ENCODE measurements at regions not wholly inside any gene's neighbourhood (a gene's known extent, or its start where the extent isn't known, plus 50 kb on each side); places are given as distances from the start of the nearest gene placed in this dataset.

- no peak for DNase-seq (ENCODE audit: extremely low read depth, insufficient read length)
- Histone ChIP-seq H3K27me3 (replicated peaks; ENCODE audit: control insufficient read depth, insufficient read depth, low read length) (no peaks in the 10 kb centered on the region), H3K36me3 (ENCODE audit: control insufficient read depth, insufficient read depth, low read length) (no peaks in the 10 kb centered on the region), H3K4me3 (replicated peaks; ENCODE audit: low read depth, low read length) (no peak overlapping the region)
- TF ChIP-seq CTCF (IDR thresholded peaks at IDR 0.05; ENCODE audit: insufficient read depth, low read length, poor library complexity, severe bottlenecking) = no peak
Observed at GRCh38 chr4:30941641-30942040, 221.5 kb downstream of the PCDH7 start.

GRCh38 chr4:30943356-30943755, 223.2 kb downstream of the PCDH7 start:
- no peaks in the 10 kb centered on the region for H3K36me3 ChIP-seq (ENCODE audit: control insufficient read depth, insufficient read depth, low read length)
- H3K27me3 ChIP-seq (replicated peaks; ENCODE audit: control insufficient read depth, insufficient read depth, low read length) = no peaks in the 10 kb centered on the region
- no peak overlapping the region for H3K4me3 ChIP-seq (replicated peaks; ENCODE audit: low read depth, low read length)
- no peak for TF ChIP-seq CTCF (IDR thresholded peaks at IDR 0.05; ENCODE audit: insufficient read depth, low read length, poor library complexity, severe bottlenecking)
- DNase-seq (ENCODE audit: extremely low read depth, insufficient read length) = no peak

GRCh38 chr4:30945586-30945985, 225.4 kb downstream of the PCDH7 start:
- no peak for DNase-seq (ENCODE audit: extremely low read depth, insufficient read length)
- no peak for TF ChIP-seq CTCF (IDR thresholded peaks at IDR 0.05; ENCODE audit: insufficient read depth, low read length, poor library complexity, severe bottlenecking)
- Histone ChIP-seq H3K27me3 (replicated peaks; ENCODE audit: control insufficient read depth, insufficient read depth, low read length) (no peaks in the 10 kb centered on the region), H3K4me3 (replicated peaks; ENCODE audit: low read depth, low read length) (no peak overlapping the region), H3K36me3 (ENCODE audit: control insufficient read depth, insufficient read depth, low read length) (no peaks in the 10 kb centered on the region)

GRCh38 chr4:30946288-30946687, 226.1 kb downstream of the PCDH7 start:
- no peaks in the 10 kb centered on the region for H3K36me3 ChIP-seq (ENCODE audit: control insufficient read depth, insufficient read depth, low read length)
- H3K4me3 ChIP-seq (replicated peaks; ENCODE audit: low read depth, low read length) = no peak overlapping the region
- DNase-seq (ENCODE audit: extremely low read depth, insufficient read length) = no peak
- no peak for TF ChIP-seq CTCF (IDR thresholded peaks at IDR 0.05; ENCODE audit: insufficient read depth, low read length, poor library complexity, severe bottlenecking)
- H3K27me3 ChIP-seq (replicated peaks; ENCODE audit: control insufficient read depth, insufficient read depth, low read length) = no peaks in the 10 kb centered on the region

GRCh38 chr4:30948653-30949052, 228.5 kb downstream of the PCDH7 start:
- no peak for TF ChIP-seq CTCF (IDR thresholded peaks at IDR 0.05; ENCODE audit: insufficient read depth, low read length, poor library complexity, severe bottlenecking)
- no peak for DNase-seq (ENCODE audit: extremely low read depth, insufficient read length)
- H3K4me3 ChIP-seq (replicated peaks; ENCODE audit: low read depth, low read length) = no peak overlapping the region
- H3K36me3 ChIP-seq (ENCODE audit: control insufficient read depth, insufficient read depth, low read length) = no peaks in the 10 kb centered on the region
- H3K27me3 ChIP-seq (replicated peaks; ENCODE audit: control insufficient read depth, insufficient read depth, low read length) = no peaks in the 10 kb centered on the region

- Histone ChIP-seq H3K36me3 (ENCODE audit: control insufficient read depth, insufficient read depth, low read length) (no peaks in the 10 kb centered on the region), H3K4me3 (replicated peaks; ENCODE audit: low read depth, low read length) (no peak overlapping the region), H3K27me3 (replicated peaks; ENCODE audit: control insufficient read depth, insufficient read depth, low read length) (no peaks in the 10 kb centered on the region)
- TF ChIP-seq CTCF (IDR thresholded peaks at IDR 0.05; ENCODE audit: insufficient read depth, low read length, poor library complexity, severe bottlenecking) = no peak
- no peak for DNase-seq (ENCODE audit: extremely low read depth, insufficient read length)
Observed at GRCh38 chr4:30950737-30951136, 230.6 kb downstream of the PCDH7 start.
